H1 (cell line): ENCODE measurements at regions not wholly inside any gene's neighbourhood (a gene's known extent, or its start where the extent isn't known, plus 50 kb on each side); places are given as distances from the start of the nearest gene placed in this dataset.

Experiments
- CTCF ChIA-PET: fragments of 300-600 bp; sonication (Branson Sonifier 250); formaldehyde crosslinking; loops from one replicate; lab custom pipeline; 2021; ENCODE audit not compliant: partially characterized antibody; lab: Charles Lee
- POLR2A ChIA-PET: fragments of 300-600 bp; sonication (Branson Sonifier 250); formaldehyde crosslinking; loops from one replicate; lab custom pipeline; 2021; ENCODE audit warnings: inconsistent platforms; ENCODE audit not compliant: partially characterized antibody; lab: Charles Lee
- DNase-seq, 2 experiments: peaks; one replicate each; pipeline versions ENCODE4 v3.0.0 to v3.0.0-alpha.2; 2010 to 2022; ENCODE audit warnings: low spot score in 2 of 2, low read depth in 1 of 2, mixed read lengths in 1 of 2
- FAIRE-seq: peaks from 2 replicates; lab custom pipeline; 2011; peaks lifted over from hg19 to GRCh38; lab: Jason Lieb, UNC
- H2AFZ ChIP-seq: 2 replicates; pipeline ENCODE4 v1.8.1; 2012; ENCODE audit warnings: low read length, inconsistent platforms
- H2AK5ac ChIP-seq: 2 replicates; pipeline ENCODE4 v1.6.1; 2013; ENCODE audit warnings: low read depth, low read length
- H2BK120ac ChIP-seq: replicated peaks from 2 replicates; pipeline ENCODE3; 2013; ENCODE audit warnings: low read depth, low read length, inconsistent platforms
- H2BK12ac ChIP-seq: 2 replicates; pipeline ENCODE4 v1.6.1; 2013; ENCODE audit warnings: low read depth, low read length
- H2BK15ac ChIP-seq: 2 replicates; pipeline ENCODE4 v1.6.1; 2013; ENCODE audit warnings: low read length
- H2BK20ac ChIP-seq: 2 replicates; pipeline ENCODE4 v1.6.1; 2013; ENCODE audit warnings: low read length
- H2BK5ac ChIP-seq: 2 replicates; pipeline ENCODE4 v1.6.1; 2013; ENCODE audit warnings: low read depth, low read length
- H3K14ac ChIP-seq: 2 replicates; pipeline ENCODE4 v1.6.1; 2013; ENCODE audit warnings: inconsistent platforms; ENCODE audit not compliant: insufficient read length
- H3K18ac ChIP-seq: 2 replicates; pipeline ENCODE4 v1.6.1; 2013; ENCODE audit warnings: low read length; ENCODE audit errors: extremely low read depth
- H3K23ac ChIP-seq: 2 replicates; pipeline ENCODE4 v1.6.1; 2013; ENCODE audit warnings: inconsistent platforms; ENCODE audit not compliant: insufficient read length
- H3K23me2 ChIP-seq: 2 replicates; pipeline ENCODE4 v1.6.1; 2013; ENCODE audit warnings: low read depth, low read length
- H3K27ac ChIP-seq: 2 replicates; pipeline ENCODE4 v1.6.1; 2011; ENCODE audit warnings: low read depth, low read length, inconsistent platforms
- H3K27me3 ChIP-seq, 4 experiments: replicated peaks in 1 of 4; 1 replicate in 1 of 4; 2 replicates in 3 of 4; pipeline versions ENCODE4 v1.6.1 to v1.8.1; 2011 to 2013; ENCODE audit warnings: low read length in 3 of 4, mild to moderate bottlenecking in 3 of 4, inconsistent platforms in 2 of 4, mixed read lengths in 2 of 4, moderate library complexity in 1 of 4; ENCODE audit not compliant: control insufficient read depth in 3 of 4, insufficient read depth in 3 of 4; ENCODE audit errors: extremely low read depth in 1 of 4
- H3K36me3 ChIP-seq, 4 experiments: 2 replicates each; pipeline versions ENCODE4 v1.6.1 to v1.8.1; 2011 to 2013; ENCODE audit warnings: mild to moderate bottlenecking in 4 of 4, low read length in 3 of 4, moderate library complexity in 2 of 4, control low read depth in 1 of 4, inconsistent platforms in 1 of 4; ENCODE audit not compliant: insufficient read depth in 4 of 4, control insufficient read depth in 2 of 4
- H3K4ac ChIP-seq: replicated peaks from 2 replicates; pipeline ENCODE3; 2013; ENCODE audit warnings: low read length, low read depth, mixed read lengths, inconsistent platforms; ENCODE audit not compliant: insufficient read length
- H3K4me1 ChIP-seq, 4 experiments: replicated peaks in 1 of 4; 1 replicate in 1 of 4; 2 replicates in 3 of 4; pipeline versions ENCODE4 v1.6.1 to v1.8.1; 2011 to 2013; ENCODE audit warnings: low read length in 3 of 4, inconsistent platforms in 2 of 4, mixed read lengths in 1 of 4; ENCODE audit not compliant: insufficient read depth in 4 of 4, control insufficient read depth in 3 of 4
- H3K4me2 ChIP-seq, 2 experiments: 2 replicates each; pipeline versions ENCODE4 v1.6.1 to v1.8.1; 2011 to 2013; ENCODE audit warnings: low read depth in 2 of 2, low read length in 2 of 2, control low read depth in 1 of 2, inconsistent platforms in 1 of 2, mild to moderate bottlenecking in 1 of 2; ENCODE audit not compliant: insufficient read depth in 1 of 2
- H3K4me3 ChIP-seq, 4 experiments: fragments of 200-600, 300-600 bp in 1 of 4; sonication (generic), shearing (Covaris generic), sonication (Bioruptor Twin) in 1 of 4; 2 replicates each; pipeline versions ENCODE4 v1.5.1 to v1.8.1; 2011 to 2016; ENCODE audit warnings: low read length in 4 of 4, low read depth in 3 of 4, control low read depth in 2 of 4, inconsistent platforms in 2 of 4, mild to moderate bottlenecking in 2 of 4, mixed read lengths in 1 of 4, moderate library complexity in 1 of 4; ENCODE audit not compliant: insufficient read depth in 2 of 4; ENCODE audit errors: extremely low read depth in 1 of 4
- H3K56ac ChIP-seq: replicated peaks from 2 replicates; pipeline ENCODE3; 2013; ENCODE audit warnings: low read depth, mild to moderate bottlenecking, mixed read lengths, low read length, inconsistent platforms; ENCODE audit not compliant: insufficient read length
- H3K79me1 ChIP-seq: 2 replicates; pipeline ENCODE4 v1.6.1; 2013; ENCODE audit warnings: low read depth, low read length, control low read depth
- H3K79me2 ChIP-seq, 2 experiments: 2 replicates each; pipeline versions ENCODE4 v1.6.1 to v1.8.1; 2012 to 2013; ENCODE audit warnings: low read length in 2 of 2, mild to moderate bottlenecking in 2 of 2, inconsistent platforms in 1 of 2; ENCODE audit not compliant: insufficient read depth in 2 of 2, control insufficient read depth in 1 of 2
- H3K9ac ChIP-seq, 4 experiments: replicated peaks in 1 of 4; 1 replicate in 1 of 4; 2 replicates in 3 of 4; pipeline versions ENCODE4 v1.6.1 to v1.8.1; 2011 to 2013; ENCODE audit warnings: low read depth in 3 of 4, low read length in 3 of 4, control low read depth in 2 of 4, mild to moderate bottlenecking in 2 of 4, moderate library complexity in 2 of 4, inconsistent platforms in 1 of 4; ENCODE audit errors: extremely low read depth in 1 of 4
- H3K9me3 ChIP-seq, 2 experiments: 2 replicates each; pipeline versions ENCODE4 v1.6.1 to v1.8.1; 2012 to 2013; ENCODE audit warnings: mild to moderate bottlenecking in 2 of 2, moderate library complexity in 2 of 2, control low read depth in 1 of 2, inconsistent platforms in 1 of 2, low read depth in 1 of 2, low read length in 1 of 2, mixed read lengths in 1 of 2; ENCODE audit not compliant: insufficient read depth in 2 of 2
- H4K20me1 ChIP-seq, 2 experiments: replicated peaks in 1 of 2; 2 replicates each; pipeline versions ENCODE3 to v1.8.1; 2011 to 2013; ENCODE audit warnings: inconsistent platforms in 2 of 2, low read length in 2 of 2, mild to moderate bottlenecking in 1 of 2; ENCODE audit not compliant: insufficient read depth in 2 of 2, control insufficient read depth in 1 of 2
- H4K5ac ChIP-seq: 2 replicates; pipeline ENCODE4 v1.6.1; 2013; ENCODE audit warnings: low read length, low read depth, mixed read lengths, inconsistent platforms; ENCODE audit not compliant: insufficient read length
- H4K8ac ChIP-seq: 2 replicates; pipeline ENCODE4 v1.8.0; 2013; ENCODE audit warnings: mild to moderate bottlenecking, moderate library complexity, low read length, inconsistent platforms; ENCODE audit not compliant: insufficient read depth; ENCODE audit errors: extremely low read depth
- H4K91ac ChIP-seq: replicated peaks from 2 replicates; pipeline ENCODE3; 2013; ENCODE audit warnings: low read length, mixed read lengths, inconsistent platforms; ENCODE audit not compliant: insufficient read length
- CREB1 ChIP-seq: IDR thresholded peaks from 2 replicates; pipeline ENCODE4 v1.6.1; 2012; ENCODE audit warnings: inconsistent platforms
- CTCF ChIP-seq, 3 experiments: IDR thresholded peaks; 1 replicate in 2 of 3; 2 replicates in 1 of 3; pipeline versions ENCODE4 v1.5.1 to v1.6.1; 2011; ENCODE audit warnings: low read length in 3 of 3, mild to moderate bottlenecking in 3 of 3, inconsistent platforms in 2 of 3, low read depth in 1 of 3, moderate library complexity in 1 of 3; ENCODE audit not compliant: insufficient read depth in 1 of 3; ENCODE audit errors: control extremely low read depth in 1 of 3
- EZH2 ChIP-seq: fragments of 200-600 bp; sonication (generic); IDR thresholded peaks from 2 replicates; pipeline ENCODE4 v1.7.1; 2012; ENCODE audit warnings: low read depth, mild to moderate bottlenecking, moderate library complexity, low read length, inconsistent platforms; ENCODE audit not compliant: severe bottlenecking
- KDM5A ChIP-seq: fragments of 200-600 bp; IDR thresholded peaks from 2 replicates; pipeline ENCODE4 v1.7.1; 2012; ENCODE audit warnings: mild to moderate bottlenecking, low read length, inconsistent platforms, mixed read lengths
- RBBP5 ChIP-seq: IDR thresholded peaks from 2 replicates; pipeline ENCODE4 v1.7.1; 2012; ENCODE audit warnings: low read depth, mild to moderate bottlenecking, inconsistent platforms, low read length, moderate library complexity, borderline replicate concordance
- WGBS, 2 experiments: shearing (Covaris generic) in 1 of 2; methylation state at CpG; one replicate each; pipeline versions ENCODE4 v1.1.6 to v1.1.7; 2013 to 2015; ENCODE audit warnings: low lambda C conversion rate in 2 of 2, mixed read lengths in 2 of 2, inconsistent platforms in 1 of 2, low coverage in 1 of 2, missing lambda C conversion rate in 1 of 2; ENCODE audit not compliant: insufficient replicate concordance in 2 of 2, insufficient coverage in 1 of 2, insufficient read length in 1 of 2; ENCODE audit errors: extremely low coverage in 1 of 2, missing lambda C conversion rate in 1 of 2; 5-methylcytosine and 5-hydroxymethylcytosine counted together

- FAIRE-seq = no peak
- Histone ChIP-seq H2BK120ac (no peak overlapping the region), H2BK15ac (no peak overlapping the region), H2BK20ac (no peak overlapping the region), H3K4ac (no peak overlapping the region), H3K14ac (no peak overlapping the region), H3K4me3 (no peak overlapping the region), H3K9ac (no peak overlapping the region)
- TF ChIP-seq RBBP5 = no peak
- no peak for TF ChIP-seq EZH2
- no peak for TF ChIP-seq CTCF (IDR thresholded peaks at IDR 0.05; ENCODE audit: control extremely low read depth in 1 of 3, insufficient read depth in 1 of 3, low read depth in 1 of 3, low read length in 3 of 3)
- no peak for TF ChIP-seq CREB1
- no peak for TF ChIP-seq KDM5A
- TF ChIP-seq, all 59 proteins: peak for 0
- Histone ChIP-seq H3K56ac (no peak overlapping the region), H3K36me3 (no peaks in the 10 kb centered on the region), H4K20me1 (no peaks in the 10 kb centered on the region), H3K4me1 (no peaks in the 10 kb centered on the region), H3K79me1 (no peaks in the 10 kb centered on the region), H3K27ac (no peak overlapping the region), H3K27me3 (no peaks in the 10 kb centered on the region), H2AFZ (no peak overlapping the region), H3K79me2 (no peaks in the 10 kb centered on the region), H2BK5ac (no peak overlapping the region), H4K5ac (no peak overlapping the region), H2AK5ac (no peak overlapping the region), H4K8ac (no peak overlapping the region), H3K23me2 (no peaks in the 10 kb centered on the region), H3K9me3 (no peaks in the 10 kb centered on the region), H4K91ac (no peak overlapping the region), H3K23ac (no peak overlapping the region), H2BK12ac (no peak overlapping the region), H3K4me2 (no peak overlapping the region), H3K18ac (no peak overlapping the region)
- POLR2A ChIA-PET = interaction anchor here (0.5 to 1.5 kb wide), 2 partner anchors 13 to 23 kb away, joined by 3 read pairs; no protein-coding TSS in a partner anchor
- CTCF ChIA-PET = interaction anchor here (0.9 to 1.3 kb wide), 3 partner anchors 12 to 23 kb away, joined by 3 read pairs; no protein-coding TSS in a partner anchor
- DNase-seq = no peak
- 85% methylated on average over 2 of the region's 2 CpGs; no CpG with 5 or more reads in 1 of the 2 experiments for WGBS, 2 experiments
Observed at GRCh38 chr9:21535396-21535795, 53.3 kb upstream of the IFNE start.
